Ishikawa (cell line): ENCODE measurements at regions not wholly inside any gene's neighbourhood (a gene's known extent, or its start where the extent isn't known, plus 50 kb on each side); places are given as distances from the start of the nearest gene placed in this dataset.

Experiments
- EP300 ChIP-seq: IDR thresholded peaks from 2 replicates; pipeline ENCODE4 v1.6.1; 2012; ENCODE audit warnings: borderline replicate concordance
- TAF1 ChIP-seq: IDR thresholded peaks from 2 replicates; pipeline ENCODE4 v1.6.1; 2012; ENCODE audit warnings: low read depth, mild to moderate bottlenecking
- YY1 ChIP-seq: IDR thresholded peaks from 2 replicates; pipeline ENCODE4 v1.6.1; 2012; ENCODE audit warnings: low read depth
- ZBTB7A ChIP-seq: IDR thresholded peaks from 2 replicates; pipeline ENCODE4 v1.6.1; 2012; ENCODE audit warnings: low read depth
- TF ChIP-seq, protein P1 (sequence below): IDR thresholded peaks from 2 replicates; pipeline ENCODE4 v1.6.1; 2012

- TF ChIP-seq TAF1: no peak
- TF ChIP-seq, protein P1, sequence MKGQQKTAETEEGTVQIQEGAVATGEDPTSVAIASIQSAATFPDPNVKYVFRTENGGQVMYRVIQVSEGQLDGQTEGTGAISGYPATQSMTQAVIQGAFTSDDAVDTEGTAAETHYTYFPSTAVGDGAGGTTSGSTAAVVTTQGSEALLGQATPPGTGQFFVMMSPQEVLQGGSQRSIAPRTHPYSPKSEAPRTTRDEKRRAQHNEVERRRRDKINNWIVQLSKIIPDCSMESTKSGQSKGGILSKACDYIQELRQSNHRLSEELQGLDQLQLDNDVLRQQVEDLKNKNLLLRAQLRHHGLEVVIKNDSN: no peak
- TF ChIP-seq YY1: no peak
- no peak for TF ChIP-seq EP300
- no peak for TF ChIP-seq ZBTB7A
Measured at GRCh38 chrX:47746446-47746845, 87.5 kb upstream of the UXT start.
